Renal cortex interstitium (tissue), 11 donors: ENCODE measurements at regions not wholly inside any gene's neighbourhood (a gene's known extent, or its start where the extent isn't known, plus 50 kb on each side); places are given as distances from the start of the nearest gene placed in this dataset.

Source experiments
- DNase-seq, 11 donors: peaks; one replicate each; pipeline ENCODE4 v3.0.0-alpha.2; 2013; ENCODE audit warnings: low read depth in 9 of 11, low spot score in 4 of 11; ENCODE audit errors: extremely low read depth in 1 of 11

DNA sequence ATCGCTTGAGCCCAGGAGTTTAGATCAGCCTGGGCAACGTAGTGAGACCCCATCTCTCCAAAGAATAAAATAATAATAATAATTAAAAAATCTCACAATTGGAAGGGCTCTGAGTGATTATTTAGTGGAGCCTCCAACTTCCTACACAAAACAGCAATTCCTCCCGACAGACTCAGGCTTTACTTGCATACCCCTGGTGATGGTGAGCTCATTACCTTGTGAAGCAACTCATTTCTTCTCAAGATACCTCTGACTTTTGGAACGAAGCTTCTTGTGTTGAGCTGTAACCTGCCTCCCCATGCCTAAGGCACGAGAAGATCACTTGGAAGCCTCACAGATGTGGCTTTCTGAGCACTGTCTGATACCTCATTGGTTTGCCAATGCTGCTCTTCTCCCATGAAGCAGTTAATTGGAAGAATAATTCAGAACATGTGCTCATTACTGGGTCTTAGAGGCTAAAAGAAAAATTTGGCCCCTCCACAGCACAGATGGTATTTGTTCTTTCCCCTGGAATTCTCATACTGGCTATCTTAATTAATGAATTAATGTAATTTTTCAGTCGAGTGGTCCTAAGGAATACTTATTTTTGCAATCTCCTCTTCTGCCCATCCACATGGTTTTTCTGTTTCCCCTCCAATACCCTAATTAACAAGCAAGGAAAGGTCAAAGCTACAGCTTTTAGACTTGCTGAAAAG, 769.0 kb downstream of the TYW1 start:
- no peak for DNase-seq

DNA sequence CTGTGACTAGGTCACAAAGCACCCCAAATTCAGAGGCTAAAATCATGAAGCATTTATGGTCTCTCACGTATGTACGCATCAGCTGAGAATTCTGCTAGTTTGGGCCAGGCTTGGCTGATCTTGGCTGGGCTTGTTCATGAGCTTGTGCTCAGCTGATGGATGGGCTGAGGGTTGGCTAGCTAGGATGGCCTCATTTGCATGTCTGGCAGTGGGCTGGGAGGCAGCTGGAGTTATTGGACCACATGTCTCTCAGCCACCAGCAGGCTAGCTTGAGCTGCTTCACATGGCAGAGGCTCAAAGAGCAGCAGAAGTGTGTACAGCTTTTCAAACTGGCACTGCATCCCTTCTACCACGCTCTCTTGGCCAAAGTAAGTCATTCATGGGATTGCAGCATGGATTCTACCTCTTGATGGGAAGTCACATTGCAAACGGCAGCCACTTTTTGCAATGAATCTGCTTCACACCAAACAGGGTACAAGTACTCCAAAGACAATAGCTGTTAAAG, 770.3 kb downstream of the TYW1 start:
- no peak for DNase-seq

DNA sequence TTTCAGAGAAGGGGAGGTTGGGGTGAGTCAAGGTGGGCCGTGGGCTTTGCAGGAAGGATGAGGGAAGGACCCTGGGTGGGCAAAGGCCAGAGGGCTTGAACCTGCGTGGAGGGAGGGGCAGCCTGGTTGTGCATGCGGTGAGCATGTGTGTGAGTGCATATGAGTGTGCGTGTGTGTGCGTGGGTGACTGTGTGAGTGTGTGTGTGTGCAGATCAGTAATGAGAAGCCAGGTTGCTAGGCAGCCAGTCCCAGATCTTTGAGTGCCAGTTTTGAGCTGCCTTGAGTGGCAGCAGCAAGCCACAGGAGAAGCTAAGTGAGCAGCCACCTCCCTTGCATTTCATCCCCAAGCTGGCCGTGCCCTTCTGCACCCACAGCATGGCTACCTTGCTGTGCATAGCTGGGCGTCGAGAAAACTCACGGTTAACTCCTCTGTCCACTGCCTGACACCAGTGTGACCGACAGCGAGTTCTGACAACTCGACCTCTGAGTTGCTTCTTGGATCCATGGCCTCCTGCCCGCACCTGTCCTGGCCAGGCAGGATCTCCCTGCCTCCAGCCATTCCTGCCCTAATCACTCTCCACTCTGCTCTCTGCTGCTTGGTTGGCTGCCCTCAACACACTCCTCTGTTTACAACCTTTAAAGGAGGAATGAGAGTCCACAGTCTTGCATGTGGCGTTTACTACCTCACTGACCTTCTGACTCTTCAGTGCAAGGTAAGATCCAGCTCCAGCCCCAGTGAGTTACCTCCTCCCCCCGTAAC, 775.4 kb downstream of the TYW1 start:
- no peak for DNase-seq

DNA sequence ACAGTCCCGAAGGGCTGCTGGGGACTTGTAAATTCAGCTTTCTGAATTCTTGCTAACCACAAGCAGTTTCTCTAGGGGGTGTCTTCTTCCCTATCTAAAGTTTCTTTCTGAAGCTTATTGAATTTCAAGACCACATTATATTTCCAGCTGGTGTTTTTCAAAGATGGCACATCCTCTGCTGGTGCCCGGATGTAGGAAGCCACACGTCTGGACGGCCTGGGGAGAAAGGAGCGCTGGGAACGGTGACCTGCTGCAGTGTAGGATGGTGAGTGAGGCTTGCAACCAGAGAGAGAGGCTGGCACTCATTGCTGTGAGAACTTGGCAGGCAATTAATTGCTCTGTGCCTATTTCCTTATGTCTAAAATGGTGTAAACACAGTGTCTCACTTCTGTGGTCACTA, 776.4 kb downstream of the TYW1 start:
- DNase-seq = peak in 2 of 11 donors; percentile 32 to 43

DNA sequence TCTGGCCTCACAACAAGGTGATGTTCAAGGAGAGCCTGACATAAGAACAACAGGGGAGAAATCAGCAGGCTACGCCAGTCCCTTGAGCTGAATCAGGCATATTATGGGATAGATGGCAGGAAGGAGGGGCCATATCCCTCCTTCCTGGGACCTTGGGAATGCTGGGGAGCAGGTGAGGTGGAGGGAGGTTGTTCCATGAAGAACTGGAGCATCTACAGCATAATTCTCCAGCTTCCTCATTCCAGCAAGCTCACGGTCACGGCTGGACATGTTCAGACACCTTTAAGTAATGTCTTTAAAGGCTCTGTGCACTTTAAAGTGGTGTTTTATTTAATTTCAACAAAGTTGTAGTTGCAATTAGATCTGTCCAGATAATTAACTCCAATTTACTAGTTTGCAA, 780.5 kb downstream of the TYW1 start:
- no peak for DNase-seq

DNA sequence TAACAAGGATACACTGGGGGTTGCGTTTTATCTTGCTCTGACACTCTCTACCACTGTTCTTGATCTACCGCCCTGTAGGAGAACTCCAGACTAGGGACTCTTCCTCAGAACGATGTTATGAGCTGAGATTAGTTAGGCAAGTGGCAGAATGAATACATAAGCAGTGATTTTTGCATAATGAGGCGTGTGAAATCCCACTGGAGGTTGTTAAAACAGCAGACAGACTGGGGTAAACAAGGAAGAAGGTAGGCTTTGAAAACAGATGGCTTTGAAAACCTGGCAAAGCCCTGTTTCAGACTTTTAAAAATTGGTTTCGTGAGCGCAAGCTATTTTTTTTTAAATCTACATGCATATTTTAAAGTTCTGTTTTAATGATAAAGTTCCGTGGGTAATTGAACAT, 785.2 kb downstream of the TYW1 start:
- no peak for DNase-seq

DNA sequence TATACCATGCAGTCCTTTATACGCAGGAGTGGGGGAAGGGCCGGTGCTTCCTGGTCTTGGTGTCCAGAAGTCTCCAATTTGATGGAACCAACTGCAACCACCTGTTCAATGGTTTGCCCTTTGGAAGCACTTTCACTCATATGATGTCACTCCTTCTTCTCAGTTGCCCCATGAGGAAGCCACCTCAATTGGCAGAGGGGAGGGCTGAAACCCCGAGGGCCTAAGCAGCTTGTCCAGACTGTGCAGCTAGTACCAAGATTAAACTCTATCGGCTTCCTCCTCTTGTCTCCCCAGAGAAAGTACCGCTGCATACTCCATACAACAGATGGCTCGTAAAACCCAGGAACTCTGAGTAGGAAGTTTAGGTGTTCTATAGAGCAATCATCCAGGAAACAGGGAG, 789.4 kb downstream of the TYW1 start:
- DNase-seq = no peak

DNA sequence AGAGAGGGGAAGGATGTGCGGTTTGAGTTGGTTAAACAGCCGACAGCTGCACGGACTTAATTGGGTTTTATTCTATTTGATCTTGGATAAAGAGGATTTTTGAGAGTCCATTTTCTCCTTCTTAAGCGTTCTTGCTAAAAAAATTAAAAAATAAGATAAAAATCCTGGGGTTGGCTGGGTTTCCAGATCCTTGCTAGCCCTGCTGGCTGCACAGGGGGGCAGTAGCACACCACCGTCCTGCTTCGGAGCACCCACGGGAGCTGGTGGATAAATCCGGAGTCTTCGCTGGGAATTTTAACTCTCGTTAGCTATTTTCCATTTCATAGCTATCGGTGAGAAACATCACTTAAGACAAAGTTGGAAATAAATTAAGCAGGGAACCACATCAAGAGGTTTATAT, 792.0 kb downstream of the TYW1 start:
- no peak for DNase-seq

DNA sequence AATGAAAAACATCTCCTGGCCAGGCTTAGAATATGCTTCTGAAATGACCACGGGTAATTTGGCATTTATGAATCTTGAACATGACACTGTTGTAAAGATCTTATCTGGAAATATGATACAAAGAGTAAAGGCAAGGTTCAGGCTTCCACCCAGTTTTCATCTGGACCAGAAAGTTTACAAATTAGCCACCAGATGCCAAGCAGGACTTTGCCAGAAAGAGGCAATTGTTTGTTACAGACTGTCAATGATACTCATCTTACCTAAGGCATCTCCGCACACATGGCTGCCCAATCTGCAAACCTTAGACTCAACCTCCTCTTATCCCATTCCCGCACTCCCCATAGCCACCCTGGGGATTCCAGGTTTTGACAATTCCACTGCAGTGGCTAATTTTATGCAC, 795.3 kb downstream of the TYW1 start:
- DNase-seq = no peak

DNA sequence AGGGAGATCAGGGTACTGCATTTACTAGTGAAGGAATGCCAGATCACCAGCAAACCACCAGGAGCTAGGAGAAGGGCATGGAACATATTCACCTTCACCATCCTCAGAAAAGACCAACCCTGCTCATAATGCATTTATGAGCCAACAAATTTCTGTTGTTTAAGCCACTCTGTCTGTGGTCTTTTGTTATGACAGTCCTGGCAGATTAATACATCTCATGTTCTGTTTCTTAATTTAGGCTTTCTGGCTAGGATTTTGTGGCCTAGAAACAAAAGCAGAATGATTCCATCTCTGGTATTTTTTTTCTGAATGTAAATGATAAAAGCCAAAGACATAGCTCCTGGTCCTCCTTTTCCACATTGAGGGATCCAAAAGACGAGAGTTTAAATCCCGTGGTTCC, 797.9 kb downstream of the TYW1 start:
- DNase-seq = no peak

DNA sequence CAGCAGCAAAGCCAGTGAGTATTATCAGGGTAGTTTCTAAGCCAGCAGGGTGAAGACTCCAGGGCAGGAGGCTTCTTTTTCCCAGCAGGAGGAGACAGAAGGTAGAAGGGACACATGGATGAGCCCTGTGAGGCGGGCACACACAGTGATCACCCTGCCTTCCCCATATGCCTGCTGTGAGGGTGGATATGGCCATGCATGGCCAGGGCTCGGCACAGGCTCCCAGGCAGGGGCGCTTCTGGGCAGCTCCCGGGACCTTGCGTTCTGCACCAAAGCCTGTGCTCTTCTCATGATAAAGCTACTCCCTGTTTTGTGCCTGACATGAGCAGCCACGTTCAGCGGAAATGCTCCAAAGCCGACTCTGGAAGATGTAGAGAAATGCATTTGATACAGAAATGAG, 807.2 kb downstream of the TYW1 start:
- DNase-seq = no peak

DNA sequence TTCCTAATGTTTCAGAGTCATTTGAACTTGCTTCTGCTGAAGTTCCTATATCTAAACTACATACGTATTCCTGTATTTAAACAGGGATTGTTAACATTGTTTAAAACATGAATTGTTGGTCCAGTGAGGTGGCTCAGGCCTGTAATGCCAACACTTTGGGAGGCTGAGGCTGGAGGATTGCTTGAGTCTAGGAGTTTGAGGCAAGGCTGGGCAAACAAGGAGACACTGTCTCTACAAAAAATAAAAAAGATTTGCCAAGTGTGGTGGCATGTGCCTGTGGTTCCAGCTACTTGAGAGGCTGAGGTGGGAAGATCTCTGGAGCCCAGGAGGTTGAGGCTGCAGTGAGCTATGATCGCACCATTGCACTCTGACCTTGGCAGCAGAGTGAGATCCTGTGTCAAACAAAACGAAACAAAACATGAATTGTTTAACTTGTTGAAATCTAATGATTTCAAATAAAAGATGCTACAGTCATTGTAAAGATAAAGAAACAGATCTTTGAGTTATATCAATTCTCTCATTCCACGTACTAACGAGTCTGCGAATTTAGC, 809.4 kb downstream of the TYW1 start:
- no peak for DNase-seq

DNA sequence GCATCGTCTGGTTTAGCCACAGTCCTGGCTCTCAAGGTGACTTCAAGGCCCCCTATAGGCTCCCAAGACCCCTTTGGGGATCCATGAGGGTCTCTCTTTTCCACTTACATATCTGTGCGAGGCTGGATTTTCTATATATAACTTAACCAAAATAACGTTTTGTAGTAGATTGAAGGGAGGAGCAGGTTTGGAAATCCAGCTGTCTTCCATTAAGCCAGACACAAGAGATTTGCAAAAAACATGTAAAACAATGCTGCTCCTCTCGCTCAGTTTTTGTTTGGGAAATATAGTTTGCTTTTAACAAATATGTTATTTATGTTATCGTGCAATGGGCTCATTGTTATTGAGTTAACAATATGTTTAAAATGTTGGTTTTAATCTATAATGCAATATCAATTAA, 811.2 kb downstream of the TYW1 start:
- no peak for DNase-seq

DNA sequence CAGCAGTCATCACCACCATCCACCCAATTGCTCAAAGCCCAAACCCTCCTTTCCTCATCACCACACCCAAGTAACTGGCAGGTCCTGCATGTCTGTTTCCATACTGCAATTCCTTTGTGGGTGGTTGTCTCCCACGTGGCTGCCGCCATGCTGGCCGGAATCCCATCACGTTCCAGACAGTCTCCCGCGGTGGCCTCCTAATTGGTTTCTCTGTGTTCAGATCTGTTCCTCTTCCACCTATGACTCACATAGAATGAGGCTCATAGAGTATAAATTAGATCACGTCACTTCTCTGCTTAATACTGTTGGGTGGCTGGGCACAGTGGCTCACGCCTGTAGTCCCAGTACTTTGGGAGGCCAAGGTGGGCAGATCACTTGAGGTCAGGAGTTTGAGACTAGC, 813.0 kb downstream of the TYW1 start:
- no peak for DNase-seq

DNA sequence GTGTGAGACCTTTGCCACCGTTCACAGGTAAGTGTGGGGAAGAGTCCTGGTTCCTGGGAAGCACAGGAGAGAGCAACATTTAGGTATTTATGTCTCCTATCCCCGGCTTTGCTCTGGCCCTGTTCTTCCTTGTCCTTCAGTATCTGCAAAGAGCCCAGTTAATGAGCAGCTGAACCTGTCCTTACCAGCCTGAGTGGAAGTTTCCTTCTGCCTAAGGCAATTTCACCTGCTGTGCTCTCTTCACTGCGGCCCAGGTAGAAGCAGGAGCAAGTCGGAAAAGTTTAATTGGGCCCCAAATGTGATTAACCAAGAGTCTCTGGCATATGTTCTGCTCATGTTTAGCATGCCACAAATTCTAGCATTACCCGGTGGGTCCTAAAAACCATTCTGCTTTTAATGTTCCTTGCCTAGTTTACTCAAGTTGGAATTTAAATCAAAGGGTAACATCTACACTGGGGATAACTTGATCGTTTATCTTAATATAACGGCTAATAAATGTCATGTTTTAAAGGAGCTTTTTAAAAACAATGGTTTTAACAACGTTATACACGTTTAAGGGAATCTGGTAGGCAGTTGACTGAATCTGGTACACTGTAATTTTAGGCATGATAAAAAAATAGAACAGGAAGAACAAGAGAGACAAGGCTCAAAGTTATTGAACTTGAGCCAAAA, 817.1 kb downstream of the TYW1 start:
- no peak for DNase-seq

DNA sequence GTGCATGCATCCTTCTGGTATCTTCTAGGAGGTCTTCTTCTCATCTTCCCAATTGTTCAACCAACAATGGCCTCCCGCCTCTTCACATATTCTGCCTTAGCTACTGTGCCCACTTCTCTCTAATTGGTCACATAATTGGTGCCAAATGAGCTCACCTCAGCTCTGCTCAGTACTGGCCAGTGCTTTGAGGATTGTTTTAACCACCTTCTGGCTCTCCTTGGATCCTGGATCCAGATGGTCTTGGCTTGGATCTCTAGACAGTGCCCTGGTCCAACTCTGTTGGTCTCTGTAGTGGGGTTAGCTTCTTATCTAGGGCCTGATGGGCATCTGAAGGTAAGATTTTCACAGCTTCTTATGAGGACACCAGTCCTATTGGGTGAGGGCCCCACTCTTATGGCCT, 820.8 kb downstream of the TYW1 start:
- DNase-seq = no peak

DNA sequence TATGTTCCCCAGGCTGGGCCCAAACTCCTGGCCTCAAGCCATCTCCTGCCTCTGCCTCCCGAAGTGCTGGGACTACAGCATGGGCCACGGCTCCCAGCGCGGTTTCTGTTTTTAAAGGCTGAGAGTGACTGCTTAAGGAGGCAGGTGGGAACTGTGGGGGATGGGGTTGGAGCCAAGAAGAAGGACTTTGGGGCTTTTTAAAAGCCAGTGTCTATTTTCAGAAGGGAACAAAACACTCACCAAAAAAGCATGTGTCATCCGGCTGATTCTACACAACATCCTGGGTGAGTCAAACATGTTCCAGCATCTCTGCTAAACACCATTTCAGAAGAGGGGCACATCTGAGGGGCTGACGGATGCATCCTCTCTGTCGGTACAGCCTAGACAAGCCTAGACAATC, 824.5 kb downstream of the TYW1 start:
- no peak for DNase-seq

DNA sequence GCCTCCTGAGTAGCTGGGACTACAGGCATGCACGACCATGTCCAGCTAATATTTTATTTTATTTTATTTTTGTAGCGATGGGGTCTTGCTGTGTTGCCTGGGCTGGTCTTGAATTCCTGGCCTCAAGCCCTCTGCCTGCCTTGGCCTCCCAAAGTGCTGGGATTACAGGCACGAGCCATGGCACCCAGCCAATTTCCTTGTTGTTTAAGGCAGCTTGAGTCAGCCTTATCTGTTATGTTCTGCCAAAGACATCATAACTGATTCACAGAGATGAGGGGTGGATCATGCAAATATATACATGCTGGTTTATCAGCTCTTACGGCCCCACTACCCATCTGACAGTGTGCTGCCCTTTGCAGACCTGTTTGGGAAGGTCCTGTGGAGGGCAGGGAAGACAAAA, 826.7 kb downstream of the TYW1 start:
- DNase-seq = no peak

DNA sequence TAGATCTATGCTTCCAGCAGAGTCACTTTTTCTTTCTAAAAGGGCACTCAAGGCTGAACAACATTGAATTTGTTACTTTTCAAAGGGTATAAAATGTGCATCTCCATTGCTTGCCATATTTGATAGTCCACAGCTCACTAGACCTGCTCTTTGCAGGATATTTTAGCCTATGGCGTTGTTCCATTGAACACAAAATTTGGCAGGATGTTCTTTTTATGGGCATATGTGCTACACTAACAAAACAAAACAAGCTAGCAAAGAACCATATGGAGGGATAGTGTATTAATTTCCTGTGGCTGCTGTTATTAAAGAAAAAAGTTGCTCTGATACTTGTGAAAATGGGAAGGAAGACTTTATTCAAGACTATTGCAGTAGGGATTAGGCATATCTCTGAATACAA, 828.7 kb downstream of the TYW1 start:
- DNase-seq = no peak

DNA sequence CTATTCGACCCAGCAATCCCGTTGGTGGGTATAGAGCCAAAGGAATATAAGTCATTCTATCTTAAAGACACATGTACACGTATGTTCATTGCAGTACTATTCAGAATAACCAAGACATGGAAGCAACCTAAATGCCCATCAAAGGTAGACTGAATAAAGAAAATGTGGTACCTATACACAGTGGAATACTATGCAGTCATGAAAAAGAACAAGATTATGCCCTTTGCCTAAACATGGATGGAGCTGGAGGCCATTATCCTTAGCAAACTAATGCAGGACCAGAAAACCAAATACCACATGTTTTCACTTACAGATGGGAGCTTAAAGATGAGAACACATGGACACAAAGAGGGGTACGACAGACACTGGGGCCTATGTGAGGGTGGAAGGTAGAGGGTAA, 845.3 kb downstream of the TYW1 start:
- DNase-seq = no peak
